Mucosa of descending colon (tissue), 3 donors: ENCODE measurements at regions not wholly inside any gene's neighbourhood (a gene's known extent, or its start where the extent isn't known, plus 50 kb on each side); places are given as distances from the start of the nearest gene placed in this dataset.

Experiments
- ATAC-seq: fragments of 200-7000 bp; cut with Tn5 transposase; one replicate; pipeline ENCODE4 v1.9.1; 2020; ENCODE audit warnings: mild to moderate bottlenecking, moderate library complexity
- DNase-seq, 3 donors: peaks; one replicate each; pipeline ENCODE4 v3.0.0-alpha.2; 2020
- H3K36me3 ChIP-seq: fragments of 200-600 bp; one replicate; pipeline ENCODE4 v1.8.0; 2021; ENCODE audit warnings: low read depth, mild to moderate bottlenecking
- H3K4me1 ChIP-seq: fragments of 200-600 bp; one replicate; pipeline ENCODE4 v1.8.0; 2021; ENCODE audit warnings: low read depth, mild to moderate bottlenecking
- H3K4me3 ChIP-seq: fragments of 200-600 bp; one replicate; pipeline ENCODE4 v1.8.0; 2021; ENCODE audit warnings: mild to moderate bottlenecking
- H3K9me3 ChIP-seq: fragments of 200-600 bp; one replicate; pipeline ENCODE4 v1.8.0; 2021; ENCODE audit warnings: mild to moderate bottlenecking
- CTCF ChIP-seq: fragments of 200-600 bp; IDR thresholded peaks from one replicate; pipeline ENCODE4 v1.8.0; 2022; ENCODE audit warnings: antibody characterized with exemption, mild to moderate bottlenecking
- intact Hi-C, 2 donors: fragments of 100-400 bp; cut with DNase I in 1 of 2; cut with micrococcal nuclease in 1 of 2; formaldehyde crosslinking; loops; one replicate each; pipeline versions ENCODE4 v1.11.0 to v1.11.1; 2022; cut with DNase I, micrococcal nuclease
- donor health status: DM: no; HTN: no; CAD: no; lungs with moderate emphysema.
- donor health status: DM: no; HTN: no; CAD: no.
- donor health status: DM: no; HTN: yes; CAD: no.

- no peak for TF ChIP-seq CTCF
These were observed 873.5 kb downstream of the PDHA2 start for GRCh38 chr4:96713271-96713850.

GRCh38 chr4:96729641-96730040 is 889.7 kb downstream of the PDHA2 start:
- intact Hi-C loops, result no loop called here
- Histone ChIP-seq H3K4me3 (no peak overlapping the region), H3K9me3 (no peaks in the 10 kb centered on the region), H3K36me3 (no peaks in the 10 kb centered on the region), H3K4me1 (no peaks in the 10 kb centered on the region)
- no peak for DNase-seq
- ATAC-seq, result no peak
- no peak for TF ChIP-seq CTCF

More at GRCh38 chr4:96713271-96713850, 873.5 kb downstream of the PDHA2 start:
- no peaks in the 10 kb centered on the region for H3K9me3 ChIP-seq
- no peak for DNase-seq
- H3K36me3 ChIP-seq, result no peaks in the 10 kb centered on the region
- H3K4me3 ChIP-seq, result no peak overlapping the region
- no peak for ATAC-seq
- no peaks in the 10 kb centered on the region for H3K4me1 ChIP-seq
- intact Hi-C loops, result no loop called here

GRCh38 chr4:96730432-96730831 is 890.5 kb downstream of the PDHA2 start:
- Histone ChIP-seq H3K4me1 (no peaks in the 10 kb centered on the region), H3K4me3 (no peak overlapping the region), H3K9me3 (no peaks in the 10 kb centered on the region), H3K36me3 (no peaks in the 10 kb centered on the region)
- no peak for TF ChIP-seq CTCF
- intact Hi-C loops, result no loop called here
- no peak for DNase-seq
- ATAC-seq, result no peak

- TF ChIP-seq CTCF, result no peak
- H3K4me1 ChIP-seq, result no peaks in the 10 kb centered on the region
- ATAC-seq (no peak), DNase-seq (no peak)
- intact Hi-C loops, result no loop called here
- no peaks in the 10 kb centered on the region for H3K9me3 ChIP-seq
- no peaks in the 10 kb centered on the region for H3K36me3 ChIP-seq
- H3K4me3 ChIP-seq, result no peak overlapping the region
These were observed 896.5 kb downstream of the PDHA2 start for GRCh38 chr4:96736352-96736889.

GRCh38 chr4:96739101-96739500 is 899.2 kb downstream of the PDHA2 start:
- no peak overlapping the region for H3K4me3 ChIP-seq
- ATAC-seq, result no peak
- TF ChIP-seq CTCF, result no peak
- H3K36me3 ChIP-seq, result no peaks in the 10 kb centered on the region
- intact Hi-C loops, result no loop called here
- H3K9me3 ChIP-seq, result peaks cover 7% of the 10 kb centered on the region
- H3K4me1 ChIP-seq, result no peaks in the 10 kb centered on the region
- DNase-seq, result no peak
